NCI-H1436 (cell line): ENCODE measurements at regions not wholly inside any gene's neighbourhood (a gene's known extent, or its start where the extent isn't known, plus 50 kb on each side); places are given as distances from the start of the nearest gene placed in this dataset.
A peak's percentile ranks its signal among the peaks of the same experiment; 100 is the strongest.

Experiments
- DNase-seq: peaks from one replicate; lab custom pipeline; 2025; lab: John Stamatoyannopoulos, UW

GRCh38 chr2:173770947-173771678 is 194.1 kb downstream of the SP3 start:
- no peak for DNase-seq

GRCh38 chr2:173772205-173772604 is 193.0 kb downstream of the SP3 start:
- no peak for DNase-seq

- DNase-seq = no peak
These were observed 192.1 kb downstream of the SP3 start for GRCh38 chr2:173773076-173773475.

- DNase-seq = no peak
These were observed 189.7 kb downstream of the SP3 start for GRCh38 chr2:173775440-173775839.

- DNase-seq = no peak
These were observed 182.5 kb downstream of the SP3 start for GRCh38 chr2:173782681-173783080.

GRCh38 chr2:173783382-173783781 is 181.8 kb downstream of the SP3 start:
- no peak for DNase-seq

- DNase-seq = no peak
These were observed 179.4 kb downstream of the SP3 start for GRCh38 chr2:173785813-173786212.

- DNase-seq = no peak
These were observed 173.7 kb downstream of the SP3 start for GRCh38 chr2:173791502-173791901.

GRCh38 chr2:173792166-173792565 is 173.0 kb downstream of the SP3 start:
- no peak for DNase-seq

- DNase-seq = no peak
These were observed 172.4 kb downstream of the SP3 start for GRCh38 chr2:173792741-173793140.

GRCh38 chr2:173793709-173794565 is 171.2 kb downstream of the SP3 start:
- DNase-seq = peak; percentile 38

- DNase-seq = no peak
These were observed 167.4 kb downstream of the SP3 start for GRCh38 chr2:173797586-173798263.

GRCh38 chr2:173802518-173802917 is 162.7 kb downstream of the SP3 start:
- no peak for DNase-seq

GRCh38 chr2:173803449-173803848 is 161.7 kb downstream of the SP3 start:
- no peak for DNase-seq

- no peak for DNase-seq
These were observed 158.4 kb downstream of the SP3 start for GRCh38 chr2:173806761-173807160.

GRCh38 chr2:173808718-173809117 is 156.5 kb downstream of the SP3 start:
- DNase-seq = no peak

- DNase-seq = no peak
These were observed 152.9 kb downstream of the SP3 start for GRCh38 chr2:173812321-173812720.

GRCh38 chr2:173814306-173814705 is 150.9 kb downstream of the SP3 start:
- DNase-seq = no peak

GRCh38 chr2:173815772-173816171 is 149.4 kb downstream of the SP3 start:
- DNase-seq = no peak

GRCh38 chr2:173817582-173817981 is 147.6 kb downstream of the SP3 start:
- DNase-seq = no peak

- no peak for DNase-seq
These were observed 146.9 kb downstream of the SP3 start for GRCh38 chr2:173818285-173818684.

- no peak for DNase-seq
These were observed 145.3 kb downstream of the SP3 start for GRCh38 chr2:173819852-173820251.

GRCh38 chr2:173821451-173821850 is 143.7 kb downstream of the SP3 start:
- no peak for DNase-seq
